HEK293 (cell line): ENCODE measurements at regions not wholly inside any gene's neighbourhood (a gene's known extent, or its start where the extent isn't known, plus 50 kb on each side); places are given as distances from the start of the nearest gene placed in this dataset.

ENCODE experiments used
- CTCF ChIA-PET: fragments of 350-600 bp; formaldehyde crosslinking; extraction: SDS; loops from one replicate; lab custom pipeline; 2021; ENCODE audit warnings: antibody characterized with exemption; lab: Yijun Ruan, JAX
- POLR2A ChIA-PET: fragments of 300-600 bp; formaldehyde crosslinking; extraction: SDS; loops from one replicate; lab custom pipeline; 2020; ENCODE audit warnings: antibody characterized with exemption, inconsistent platforms; lab: Yijun Ruan, JAX
- H3K27ac ChIP-seq: fragments of 200-500 bp; sonication (Bioruptor generic); 2 replicates; pipeline ENCODE4 v1.5.1; 2014; ENCODE audit warnings: low read depth, low read length, control low read depth, inconsistent platforms; ENCODE audit errors: extremely low read depth
- H3K36me3 ChIP-seq, 2 experiments: fragments of 200-500 bp in 1 of 2; sonication (Bioruptor generic) in 1 of 2; 1 replicate in 1 of 2; 2 replicates in 1 of 2; pipeline ENCODE4 v1.5.1; 2014 to 2017; ENCODE audit warnings: inconsistent platforms in 2 of 2, low read length in 2 of 2; ENCODE audit not compliant: control insufficient read depth in 2 of 2, insufficient read depth in 1 of 2
- H3K4me1 ChIP-seq: fragments of 200-500 bp; sonication (Bioruptor generic); 2 replicates; pipeline ENCODE4 v1.5.1; 2014; ENCODE audit warnings: mild to moderate bottlenecking, low read length, inconsistent platforms; ENCODE audit not compliant: control insufficient read depth, insufficient read depth
- H3K4me3 ChIP-seq: 2 replicates; pipeline ENCODE4 v1.5.1; 2011; ENCODE audit warnings: low read depth, mild to moderate bottlenecking, control low read depth, low read length, moderate library complexity
- H3K9me3 ChIP-seq: fragments of 200-500 bp; sonication (Bioruptor generic); 2 replicates; pipeline ENCODE4 v1.5.1; 2014; ENCODE audit warnings: low read depth, low read length, inconsistent platforms; ENCODE audit not compliant: control insufficient read depth, insufficient read depth
- KLF10 ChIP-seq: fragments of 450-650 bp; IDR thresholded peaks from 2 replicates; pipeline ENCODE4 v1.5.1; 2018; ENCODE audit warnings: missing biosample characterization, mild to moderate bottlenecking, missing genetic modification characterization
- OSR2 ChIP-seq: fragments of 450-650 bp; formaldehyde crosslinking; IDR thresholded peaks from 2 replicates; pipeline ENCODE4 v1.5.1; 2016; ENCODE audit warnings: missing biosample characterization, missing genetic modification characterization
- PATZ1 ChIP-seq: fragments of 450-650 bp; formaldehyde crosslinking; IDR thresholded peaks from 2 replicates; pipeline ENCODE4 v1.5.1; 2016; ENCODE audit warnings: missing biosample characterization, missing genetic modification characterization
- REST ChIP-seq: fragments of 450-650 bp; formaldehyde crosslinking; IDR thresholded peaks from 2 replicates; pipeline ENCODE4 v1.5.1; 2016; ENCODE audit warnings: missing biosample characterization, missing genetic modification characterization
- SCRT2 ChIP-seq: fragments of 450-650 bp; formaldehyde crosslinking; IDR thresholded peaks from 2 replicates; pipeline ENCODE4 v1.5.1; 2016; ENCODE audit warnings: missing biosample characterization, missing genetic modification characterization
- ZFP3 ChIP-seq: fragments of 450-650 bp; formaldehyde crosslinking; IDR thresholded peaks from 2 replicates; pipeline ENCODE4 v1.5.1; 2016; ENCODE audit warnings: low read depth, missing biosample characterization, missing genetic modification characterization
- ZNF146 ChIP-seq: fragments of 450-650 bp; formaldehyde crosslinking; IDR thresholded peaks from 2 replicates; pipeline ENCODE4 v1.5.1; 2016; ENCODE audit warnings: missing biosample characterization, missing genetic modification characterization
- ZNF169 ChIP-seq: fragments of 450-650 bp; formaldehyde crosslinking; IDR thresholded peaks from 2 replicates; pipeline ENCODE4 v1.5.1; 2016; ENCODE audit warnings: missing biosample characterization, missing genetic modification characterization
- ZNF423 ChIP-seq: fragments of 450-650 bp; formaldehyde crosslinking; IDR thresholded peaks from 2 replicates; pipeline ENCODE4 v1.5.1; 2016; ENCODE audit warnings: missing biosample characterization, missing genetic modification characterization
- ZNF521 ChIP-seq: fragments of 450-650 bp; formaldehyde crosslinking; IDR thresholded peaks from 2 replicates; pipeline ENCODE4 v1.5.1; 2017; ENCODE audit warnings: missing biosample characterization, mild to moderate bottlenecking, missing genetic modification characterization
- ZNF626 ChIP-seq: fragments of 450-650 bp; sonication (Bioruptor Pico); formaldehyde crosslinking; IDR thresholded peaks from 2 replicates; pipeline ENCODE4 v1.5.1; 2018; ENCODE audit warnings: missing biosample characterization, missing genetic modification characterization, inconsistent platforms
- ZNF664 ChIP-seq: fragments of 450-650 bp; formaldehyde crosslinking; IDR thresholded peaks from 2 replicates; pipeline ENCODE4 v1.5.1; 2016; ENCODE audit warnings: missing biosample characterization, missing genetic modification characterization
- ZNF791 ChIP-seq: fragments of 450-650 bp; formaldehyde crosslinking; IDR thresholded peaks from 2 replicates; pipeline ENCODE4 v1.5.1; 2016; ENCODE audit warnings: missing biosample characterization, missing genetic modification characterization
- TF ChIP-seq, protein P1 (sequence below): fragments of 450-650 bp; formaldehyde crosslinking; IDR thresholded peaks from 2 replicates; pipeline ENCODE4 v1.5.1; 2016; ENCODE audit warnings: missing biosample characterization, missing genetic modification characterization, low read depth
- TF ChIP-seq, protein P2 (sequence below): fragments of 450-650 bp; formaldehyde crosslinking; IDR thresholded peaks from 2 replicates; pipeline ENCODE4 v1.5.1; 2016; ENCODE audit warnings: missing biosample characterization, missing genetic modification characterization
- TF ChIP-seq, protein P3 (sequence below): fragments of 450-650 bp; formaldehyde crosslinking; IDR thresholded peaks from 2 replicates; pipeline ENCODE4 v1.5.1; 2016; ENCODE audit warnings: missing biosample characterization, missing genetic modification characterization
- TF ChIP-seq, protein P4 (sequence below): fragments of 450-650 bp; formaldehyde crosslinking; IDR thresholded peaks from 2 replicates; pipeline ENCODE4 v1.5.1; 2016; ENCODE audit warnings: missing biosample characterization, missing genetic modification characterization, borderline replicate concordance

GRCh38 chr19:31545777-31546176 lies 196.5 kb upstream of the TSHZ3 start (continued):
- TF ChIP-seq, protein P1, sequence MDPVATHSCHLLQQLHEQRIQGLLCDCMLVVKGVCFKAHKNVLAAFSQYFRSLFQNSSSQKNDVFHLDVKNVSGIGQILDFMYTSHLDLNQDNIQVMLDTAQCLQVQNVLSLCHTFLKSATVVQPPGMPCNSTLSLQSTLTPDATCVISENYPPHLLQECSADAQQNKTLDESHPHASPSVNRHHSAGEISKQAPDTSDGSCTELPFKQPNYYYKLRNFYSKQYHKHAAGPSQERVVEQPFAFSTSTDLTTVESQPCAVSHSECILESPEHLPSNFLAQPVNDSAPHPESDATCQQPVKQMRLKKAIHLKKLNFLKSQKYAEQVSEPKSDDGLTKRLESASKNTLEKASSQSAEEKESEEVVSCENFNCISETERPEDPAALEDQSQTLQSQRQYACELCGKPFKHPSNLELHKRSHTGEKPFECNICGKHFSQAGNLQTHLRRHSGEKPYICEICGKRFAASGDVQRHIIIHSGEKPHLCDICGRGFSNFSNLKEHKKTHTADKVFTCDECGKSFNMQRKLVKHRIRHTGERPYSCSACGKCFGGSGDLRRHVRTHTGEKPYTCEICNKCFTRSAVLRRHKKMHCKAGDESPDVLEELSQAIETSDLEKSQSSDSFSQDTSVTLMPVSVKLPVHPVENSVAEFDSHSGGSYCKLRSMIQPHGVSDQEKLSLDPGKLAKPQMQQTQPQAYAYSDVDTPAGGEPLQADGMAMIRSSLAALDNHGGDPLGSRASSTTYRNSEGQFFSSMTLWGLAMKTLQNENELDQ (tag by site-specific recombination), result no peak
- TF ChIP-seq ZNF521 (tag by site-specific recombination), result no peak
- TF ChIP-seq ZNF146, result no peak
- TF ChIP-seq ZNF791, result no peak
- no peak for TF ChIP-seq SCRT2
- TF ChIP-seq, protein P2, sequence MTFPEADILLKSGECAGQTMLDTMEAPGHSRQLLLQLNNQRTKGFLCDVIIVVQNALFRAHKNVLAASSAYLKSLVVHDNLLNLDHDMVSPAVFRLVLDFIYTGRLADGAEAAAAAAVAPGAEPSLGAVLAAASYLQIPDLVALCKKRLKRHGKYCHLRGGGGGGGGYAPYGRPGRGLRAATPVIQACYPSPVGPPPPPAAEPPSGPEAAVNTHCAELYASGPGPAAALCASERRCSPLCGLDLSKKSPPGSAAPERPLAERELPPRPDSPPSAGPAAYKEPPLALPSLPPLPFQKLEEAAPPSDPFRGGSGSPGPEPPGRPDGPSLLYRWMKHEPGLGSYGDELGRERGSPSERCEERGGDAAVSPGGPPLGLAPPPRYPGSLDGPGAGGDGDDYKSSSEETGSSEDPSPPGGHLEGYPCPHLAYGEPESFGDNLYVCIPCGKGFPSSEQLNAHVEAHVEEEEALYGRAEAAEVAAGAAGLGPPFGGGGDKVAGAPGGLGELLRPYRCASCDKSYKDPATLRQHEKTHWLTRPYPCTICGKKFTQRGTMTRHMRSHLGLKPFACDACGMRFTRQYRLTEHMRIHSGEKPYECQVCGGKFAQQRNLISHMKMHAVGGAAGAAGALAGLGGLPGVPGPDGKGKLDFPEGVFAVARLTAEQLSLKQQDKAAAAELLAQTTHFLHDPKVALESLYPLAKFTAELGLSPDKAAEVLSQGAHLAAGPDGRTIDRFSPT (tag by site-specific recombination), result no peak
- TF ChIP-seq, protein P3, sequence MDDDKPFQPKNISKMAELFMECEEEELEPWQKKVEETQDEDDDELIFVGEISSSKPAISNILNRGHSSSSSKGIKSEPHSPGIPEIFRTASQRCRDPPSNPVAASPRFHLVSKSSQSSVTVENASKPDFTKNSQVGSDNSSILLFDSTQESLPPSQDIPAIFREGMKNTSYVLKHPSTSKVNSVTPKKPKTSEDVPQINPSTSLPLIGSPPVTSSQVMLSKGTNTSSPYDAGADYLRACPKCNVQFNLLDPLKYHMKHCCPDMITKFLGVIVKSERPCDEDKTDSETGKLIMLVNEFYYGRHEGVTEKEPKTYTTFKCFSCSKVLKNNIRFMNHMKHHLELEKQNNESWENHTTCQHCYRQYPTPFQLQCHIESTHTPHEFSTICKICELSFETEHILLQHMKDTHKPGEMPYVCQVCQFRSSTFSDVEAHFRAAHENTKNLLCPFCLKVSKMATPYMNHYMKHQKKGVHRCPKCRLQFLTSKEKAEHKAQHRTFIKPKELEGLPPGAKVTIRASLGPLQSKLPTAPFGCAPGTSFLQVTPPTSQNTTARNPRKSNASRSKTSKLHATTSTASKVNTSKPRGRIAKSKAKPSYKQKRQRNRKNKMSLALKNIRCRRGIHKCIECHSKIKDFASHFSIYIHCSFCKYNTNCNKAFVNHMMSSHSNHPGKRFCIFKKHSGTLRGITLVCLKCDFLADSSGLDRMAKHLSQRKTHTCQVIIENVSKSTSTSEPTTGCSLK (tag by site-specific recombination), result no peak
- TF ChIP-seq, protein P4, sequence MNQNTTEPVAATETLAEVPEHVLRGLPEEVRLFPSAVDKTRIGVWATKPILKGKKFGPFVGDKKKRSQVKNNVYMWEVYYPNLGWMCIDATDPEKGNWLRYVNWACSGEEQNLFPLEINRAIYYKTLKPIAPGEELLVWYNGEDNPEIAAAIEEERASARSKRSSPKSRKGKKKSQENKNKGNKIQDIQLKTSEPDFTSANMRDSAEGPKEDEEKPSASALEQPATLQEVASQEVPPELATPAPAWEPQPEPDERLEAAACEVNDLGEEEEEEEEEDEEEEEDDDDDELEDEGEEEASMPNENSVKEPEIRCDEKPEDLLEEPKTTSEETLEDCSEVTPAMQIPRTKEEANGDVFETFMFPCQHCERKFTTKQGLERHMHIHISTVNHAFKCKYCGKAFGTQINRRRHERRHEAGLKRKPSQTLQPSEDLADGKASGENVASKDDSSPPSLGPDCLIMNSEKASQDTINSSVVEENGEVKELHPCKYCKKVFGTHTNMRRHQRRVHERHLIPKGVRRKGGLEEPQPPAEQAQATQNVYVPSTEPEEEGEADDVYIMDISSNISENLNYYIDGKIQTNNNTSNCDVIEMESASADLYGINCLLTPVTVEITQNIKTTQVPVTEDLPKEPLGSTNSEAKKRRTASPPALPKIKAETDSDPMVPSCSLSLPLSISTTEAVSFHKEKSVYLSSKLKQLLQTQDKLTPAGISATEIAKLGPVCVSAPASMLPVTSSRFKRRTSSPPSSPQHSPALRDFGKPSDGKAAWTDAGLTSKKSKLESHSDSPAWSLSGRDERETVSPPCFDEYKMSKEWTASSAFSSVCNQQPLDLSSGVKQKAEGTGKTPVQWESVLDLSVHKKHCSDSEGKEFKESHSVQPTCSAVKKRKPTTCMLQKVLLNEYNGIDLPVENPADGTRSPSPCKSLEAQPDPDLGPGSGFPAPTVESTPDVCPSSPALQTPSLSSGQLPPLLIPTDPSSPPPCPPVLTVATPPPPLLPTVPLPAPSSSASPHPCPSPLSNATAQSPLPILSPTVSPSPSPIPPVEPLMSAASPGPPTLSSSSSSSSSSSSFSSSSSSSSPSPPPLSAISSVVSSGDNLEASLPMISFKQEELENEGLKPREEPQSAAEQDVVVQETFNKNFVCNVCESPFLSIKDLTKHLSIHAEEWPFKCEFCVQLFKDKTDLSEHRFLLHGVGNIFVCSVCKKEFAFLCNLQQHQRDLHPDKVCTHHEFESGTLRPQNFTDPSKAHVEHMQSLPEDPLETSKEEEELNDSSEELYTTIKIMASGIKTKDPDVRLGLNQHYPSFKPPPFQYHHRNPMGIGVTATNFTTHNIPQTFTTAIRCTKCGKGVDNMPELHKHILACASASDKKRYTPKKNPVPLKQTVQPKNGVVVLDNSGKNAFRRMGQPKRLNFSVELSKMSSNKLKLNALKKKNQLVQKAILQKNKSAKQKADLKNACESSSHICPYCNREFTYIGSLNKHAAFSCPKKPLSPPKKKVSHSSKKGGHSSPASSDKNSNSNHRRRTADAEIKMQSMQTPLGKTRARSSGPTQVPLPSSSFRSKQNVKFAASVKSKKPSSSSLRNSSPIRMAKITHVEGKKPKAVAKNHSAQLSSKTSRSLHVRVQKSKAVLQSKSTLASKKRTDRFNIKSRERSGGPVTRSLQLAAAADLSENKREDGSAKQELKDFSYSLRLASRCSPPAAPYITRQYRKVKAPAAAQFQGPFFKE (tag by site-specific recombination), result no peak
- TF ChIP-seq PATZ1 (tag by site-specific recombination), result no peak

- POLR2A ChIA-PET, result no interaction called here
- Histone ChIP-seq H3K27ac (no peak overlapping the region), H3K36me3 (no peaks in the 10 kb centered on the region; a peak in 1 of 3 replicates), H3K4me1 (no peaks in the 10 kb centered on the region)
- CTCF ChIA-PET, result interaction anchor here (0.6 to 1.3 kb wide), 6 partner anchors 62 to 679 kb away, joined by 3 to 5 read pairs (median 4); no protein-coding TSS in a partner anchor
- no peak for TF ChIP-seq REST (tag by site-specific recombination)
- TF ChIP-seq ZFP3 (tag by site-specific recombination), result no peak
- TF ChIP-seq ZNF423 (tag by site-specific recombination), result no peak
- TF ChIP-seq ZNF169, result no peak
- TF ChIP-seq ZNF664, result no peak
- no peak for TF ChIP-seq OSR2 (tag by site-specific recombination)
- no peak for TF ChIP-seq KLF10 (tag by site-specific recombination)
- TF ChIP-seq ZNF626, result no peak
- TF ChIP-seq, all 188 proteins: peak for 0
- no peak overlapping the region for H3K4me3 ChIP-seq
- no peaks in the 10 kb centered on the region; the same call in 1 of the 2 replicates for H3K9me3 ChIP-seq
Observed at GRCh38 chr19:31546205-31546960, 197.1 kb upstream of the TSHZ3 start.
